C4-2B (cell line): ENCODE measurements at regions not wholly inside any gene's neighbourhood (a gene's known extent, or its start where the extent isn't known, plus 50 kb on each side); places are given as distances from the start of the nearest gene placed in this dataset.

Experiments
- H3K27ac ChIP-seq: fragments of 450-650 bp; 2 replicates; pipeline ENCODE4 v1.5.1; 2017
- ZFX ChIP-seq: fragments of 450-650 bp; IDR thresholded peaks from 2 replicates; pipeline ENCODE4 v1.6.1; 2017
- TF ChIP-seq, protein P1 (sequence below): fragments of 450-650 bp; conservative IDR thresholded peaks from 2 replicates; pipeline ENCODE4 v1.5.1; 2017; ENCODE audit warnings: mild to moderate bottlenecking

DNA sequence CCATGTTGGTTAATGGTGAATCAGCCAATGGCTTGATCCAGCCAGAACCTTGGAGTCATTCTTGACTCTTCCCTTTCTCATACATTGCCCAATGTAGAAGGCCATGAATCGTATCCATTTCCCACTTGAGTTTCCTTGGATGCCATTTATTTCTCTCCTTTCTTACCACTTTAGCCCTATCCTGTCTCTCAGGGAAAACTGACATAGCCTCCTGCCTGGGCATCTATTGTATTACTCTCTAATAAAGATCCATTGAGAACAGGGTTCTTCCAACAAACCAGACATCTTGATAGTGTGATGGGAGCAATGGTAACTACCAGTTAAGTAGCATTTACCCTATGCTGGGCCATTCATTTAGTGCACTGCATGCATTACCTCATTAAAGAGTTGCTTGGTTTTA lies 104.2 kb upstream of the CDH11 start:
- TF ChIP-seq, protein P1, sequence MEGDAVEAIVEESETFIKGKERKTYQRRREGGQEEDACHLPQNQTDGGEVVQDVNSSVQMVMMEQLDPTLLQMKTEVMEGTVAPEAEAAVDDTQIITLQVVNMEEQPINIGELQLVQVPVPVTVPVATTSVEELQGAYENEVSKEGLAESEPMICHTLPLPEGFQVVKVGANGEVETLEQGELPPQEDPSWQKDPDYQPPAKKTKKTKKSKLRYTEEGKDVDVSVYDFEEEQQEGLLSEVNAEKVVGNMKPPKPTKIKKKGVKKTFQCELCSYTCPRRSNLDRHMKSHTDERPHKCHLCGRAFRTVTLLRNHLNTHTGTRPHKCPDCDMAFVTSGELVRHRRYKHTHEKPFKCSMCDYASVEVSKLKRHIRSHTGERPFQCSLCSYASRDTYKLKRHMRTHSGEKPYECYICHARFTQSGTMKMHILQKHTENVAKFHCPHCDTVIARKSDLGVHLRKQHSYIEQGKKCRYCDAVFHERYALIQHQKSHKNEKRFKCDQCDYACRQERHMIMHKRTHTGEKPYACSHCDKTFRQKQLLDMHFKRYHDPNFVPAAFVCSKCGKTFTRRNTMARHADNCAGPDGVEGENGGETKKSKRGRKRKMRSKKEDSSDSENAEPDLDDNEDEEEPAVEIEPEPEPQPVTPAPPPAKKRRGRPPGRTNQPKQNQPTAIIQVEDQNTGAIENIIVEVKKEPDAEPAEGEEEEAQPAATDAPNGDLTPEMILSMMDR, result no peak
- TF ChIP-seq ZFX, result no peak
- H3K27ac ChIP-seq, result no peak overlapping the region

DNA sequence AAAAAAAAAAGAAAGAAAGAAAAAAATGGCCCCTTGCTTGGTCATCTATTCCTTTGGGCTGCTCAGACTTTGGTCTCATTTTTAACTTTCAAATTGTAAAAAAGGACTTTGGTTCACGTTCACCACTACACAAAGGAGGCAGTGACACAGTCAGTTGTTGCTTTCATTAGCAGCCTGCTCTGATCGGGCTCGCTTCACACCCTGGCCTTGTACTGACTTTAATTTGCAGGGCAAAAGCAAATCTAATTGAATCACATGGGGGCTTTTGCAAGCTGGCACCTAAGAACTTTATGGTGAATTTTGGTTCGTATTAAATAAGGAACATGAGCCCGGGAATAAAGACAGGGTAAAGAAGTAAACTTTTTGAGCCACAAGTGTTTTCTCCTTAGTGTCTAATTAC lies 103.6 kb upstream of the CDH11 start:
- TF ChIP-seq ZFX, result no peak
- TF ChIP-seq, protein P1, result no peak
- no peak overlapping the region for H3K27ac ChIP-seq

DNA sequence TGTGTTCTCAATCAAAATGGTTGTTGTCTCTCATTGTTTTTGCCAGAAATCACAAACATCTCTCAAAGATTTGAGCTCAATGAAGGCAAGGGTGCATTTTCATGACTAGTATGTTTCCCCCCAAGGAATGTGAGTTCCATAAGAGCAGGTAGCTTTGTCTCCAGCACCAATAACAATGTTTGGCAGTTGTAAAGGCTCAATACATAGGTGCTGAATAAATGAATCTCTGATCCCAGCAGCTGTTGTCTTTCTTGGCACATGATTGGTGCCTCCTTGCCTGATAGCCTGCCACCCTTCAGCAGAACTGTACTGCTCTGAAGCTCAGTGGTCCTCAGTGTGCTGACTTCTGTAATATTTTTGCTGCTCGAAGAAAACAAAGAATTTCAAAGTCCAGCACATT lies 103.1 kb upstream of the CDH11 start:
- H3K27ac ChIP-seq, result no peak overlapping the region
- TF ChIP-seq ZFX, result no peak

DNA sequence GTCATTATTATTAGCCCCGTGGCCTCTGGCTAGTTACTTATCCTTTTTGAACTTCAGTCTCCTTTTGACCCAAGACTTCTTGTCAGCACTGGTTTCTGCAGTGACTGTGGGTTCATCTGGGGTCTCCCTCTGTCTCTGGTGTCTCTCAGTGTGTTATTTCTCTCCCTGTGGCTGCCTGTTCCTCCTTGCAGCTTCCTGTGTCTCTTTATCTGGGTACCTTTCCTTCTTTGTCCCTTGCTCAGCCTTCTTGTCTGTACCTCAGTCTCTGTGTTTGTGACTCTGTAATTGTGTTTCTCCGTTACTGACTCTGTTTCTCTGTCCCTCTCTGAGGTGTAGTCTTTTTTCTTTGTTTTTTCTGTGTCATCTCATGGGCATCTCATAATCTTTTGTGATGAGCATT lies 102.6 kb upstream of the CDH11 start:
- no peak overlapping the region for H3K27ac ChIP-seq
- TF ChIP-seq ZFX, result no peak
- TF ChIP-seq, protein P1, result no peak

DNA sequence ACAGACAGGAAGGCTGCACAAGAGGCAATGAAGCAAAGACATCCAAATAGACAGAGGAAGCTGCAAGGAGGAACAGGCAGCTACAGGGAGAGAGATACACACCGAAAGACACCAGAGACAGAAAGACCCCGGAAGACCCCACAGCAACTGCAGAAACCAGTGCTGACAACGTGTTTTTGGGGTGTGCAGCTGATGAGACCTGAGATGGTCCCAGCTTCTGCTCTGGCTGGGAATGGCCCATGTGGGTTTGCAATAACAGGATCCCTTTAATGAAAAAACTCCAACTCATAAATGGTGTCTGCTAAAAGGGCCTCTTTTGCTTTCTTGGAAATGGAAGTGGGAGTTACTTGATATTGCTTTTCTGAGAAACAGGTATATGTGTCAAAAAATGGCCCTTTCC lies 101.5 kb upstream of the CDH11 start:
- TF ChIP-seq, protein P1, result no peak
- TF ChIP-seq ZFX, result no peak
- H3K27ac ChIP-seq, result no peak overlapping the region

DNA sequence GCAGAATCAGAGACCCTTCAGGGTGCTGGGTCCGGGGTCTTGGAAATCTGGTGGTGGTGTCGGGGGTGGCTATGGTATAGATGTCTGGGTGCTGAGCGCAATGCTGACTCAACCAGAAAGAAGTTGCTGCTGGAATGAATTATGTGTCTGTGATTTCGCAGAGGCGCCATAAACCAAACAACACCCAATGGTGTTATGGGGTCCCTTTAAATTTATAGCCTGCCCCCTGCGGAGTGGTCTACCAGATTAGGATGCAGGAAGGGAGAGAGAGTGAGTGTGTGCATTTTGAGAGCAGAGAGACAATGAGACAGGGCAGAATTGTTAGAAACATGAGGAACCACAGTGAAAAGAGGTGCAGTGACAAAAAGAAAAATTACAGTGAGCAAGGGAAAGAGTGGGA lies 100.7 kb upstream of the CDH11 start:
- no peak overlapping the region for H3K27ac ChIP-seq
- no peak for TF ChIP-seq ZFX

DNA sequence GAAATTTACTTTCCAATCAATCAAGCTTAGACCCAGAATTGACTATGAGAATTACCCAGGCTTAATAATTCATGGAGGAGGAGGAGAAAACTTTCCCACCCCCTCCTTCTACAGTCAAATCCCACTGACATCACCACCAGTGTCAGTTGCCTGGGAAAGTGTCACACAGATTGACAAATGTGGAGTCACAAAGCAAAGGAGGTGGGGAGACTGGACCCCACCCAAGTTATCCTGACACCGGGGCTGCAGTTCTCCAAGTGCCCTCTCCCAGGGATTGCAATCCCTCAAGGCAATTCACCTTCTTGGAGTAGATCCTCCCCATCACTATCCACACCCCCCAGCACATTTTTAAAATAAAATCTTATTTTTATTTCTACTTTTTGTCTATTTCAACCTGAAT lies 100.2 kb upstream of the CDH11 start:
- TF ChIP-seq ZFX, result no peak
- TF ChIP-seq, protein P1, result no peak
- H3K27ac ChIP-seq, result no peak overlapping the region

DNA sequence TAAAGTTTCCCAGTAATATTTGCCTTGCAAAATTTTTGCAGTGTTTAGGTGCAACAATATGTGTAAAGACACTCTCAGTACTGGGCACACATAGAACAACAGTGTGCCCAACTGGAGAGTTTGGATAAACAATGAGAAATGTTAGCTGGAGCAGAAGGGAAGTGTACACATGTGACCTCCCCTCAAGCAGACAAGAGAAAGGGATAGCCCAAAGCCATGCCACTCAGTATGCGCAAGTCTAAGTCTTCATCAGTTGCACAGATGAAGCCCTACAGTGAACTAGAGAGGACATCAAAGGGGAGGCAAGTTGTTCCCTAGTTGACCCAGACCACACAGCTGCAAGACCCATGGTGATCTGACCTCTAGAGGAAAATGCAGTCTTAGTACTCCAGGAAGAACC lies 97.9 kb upstream of the CDH11 start:
- no peak overlapping the region for H3K27ac ChIP-seq
- TF ChIP-seq, protein P1, result no peak
- TF ChIP-seq ZFX, result no peak

DNA sequence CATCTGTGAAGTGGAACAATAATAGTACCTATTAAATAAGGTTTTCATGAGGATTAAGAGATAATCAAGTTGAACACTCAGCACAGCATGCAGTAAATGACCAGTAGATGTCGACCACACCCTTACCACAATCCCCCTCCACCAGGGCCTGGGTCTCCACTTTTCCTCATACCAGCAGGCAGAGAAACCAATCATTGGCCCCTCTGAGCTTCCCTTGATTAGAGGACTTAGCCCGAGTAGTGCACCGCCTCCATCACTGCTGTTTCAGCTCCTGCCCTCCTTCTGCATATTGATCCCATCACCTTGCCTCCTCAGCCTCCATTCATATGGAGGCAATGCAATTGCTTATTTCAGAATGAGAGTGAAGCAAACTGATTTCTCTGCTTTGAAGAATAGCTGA lies 96.5 kb upstream of the CDH11 start:
- H3K27ac ChIP-seq, result no peak overlapping the region
- TF ChIP-seq ZFX, result no peak
- TF ChIP-seq, protein P1, result no peak
